ENCODE measurements at regions not wholly inside any gene's neighbourhood (a gene's known extent, or its start where the extent isn't known, plus 50 kb on each side); places are given as distances from the start of the nearest gene placed in this dataset.

DNA sequence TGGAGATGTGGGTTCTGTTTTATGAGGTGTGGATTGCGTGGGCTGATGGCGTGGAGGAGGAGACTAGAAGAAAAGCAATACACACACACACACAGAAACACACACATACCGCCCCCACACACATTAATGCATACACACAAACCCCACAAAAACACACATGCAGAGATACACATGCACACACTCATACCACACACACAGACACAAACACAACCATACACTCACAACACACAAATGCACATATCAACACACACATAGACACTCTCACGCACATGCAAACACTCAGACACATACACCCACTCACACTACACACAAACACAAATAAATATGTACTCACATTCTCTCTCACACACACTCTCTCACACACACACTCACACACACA, 75.7 kb upstream of the UBL3 start:
- no peak for DNase-seq

DNA sequence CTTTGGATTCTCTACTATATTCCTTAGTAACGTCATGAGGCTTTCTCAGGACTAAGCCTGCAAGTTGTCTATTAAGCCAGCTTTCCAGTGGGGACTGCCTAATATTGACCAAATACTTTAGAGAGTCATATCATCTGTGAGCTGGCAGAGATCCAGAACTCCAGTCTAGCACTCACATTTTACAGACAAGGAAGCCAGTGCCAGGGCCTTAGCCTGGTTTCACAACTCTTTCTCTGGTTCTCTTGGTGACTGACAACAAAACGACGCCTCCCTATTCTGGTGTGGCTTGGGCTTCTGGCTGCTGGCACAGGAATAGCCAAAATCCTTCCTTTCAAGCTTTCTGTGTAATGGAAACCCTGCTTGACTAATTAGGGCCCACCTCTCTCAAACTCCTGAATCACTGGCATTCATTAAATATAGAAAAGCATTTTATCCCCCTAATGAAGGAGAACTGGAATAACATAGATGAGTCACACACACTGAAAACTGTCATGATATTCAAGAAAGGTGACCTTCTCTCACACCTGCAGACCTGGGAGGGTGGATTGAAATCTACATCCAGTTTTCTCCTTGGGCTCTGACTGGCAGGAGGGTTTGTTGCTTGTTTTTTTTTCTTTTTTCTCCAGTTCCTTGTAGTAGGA, 75.2 kb upstream of the UBL3 start:
- no peak for DNase-seq

- DNase-seq: no peak
These were observed 74.3 kb upstream of the UBL3 start for GRCh38 chr13:29924482-29925350.

GRCh38 chr13:29923554-29924481, 73.4 kb upstream of the UBL3 start:
- peak; percentile 70 for DNase-seq

GRCh38 chr13:29922896-29923295, 72.5 kb upstream of the UBL3 start:
- DNase-seq: no peak

DNA sequence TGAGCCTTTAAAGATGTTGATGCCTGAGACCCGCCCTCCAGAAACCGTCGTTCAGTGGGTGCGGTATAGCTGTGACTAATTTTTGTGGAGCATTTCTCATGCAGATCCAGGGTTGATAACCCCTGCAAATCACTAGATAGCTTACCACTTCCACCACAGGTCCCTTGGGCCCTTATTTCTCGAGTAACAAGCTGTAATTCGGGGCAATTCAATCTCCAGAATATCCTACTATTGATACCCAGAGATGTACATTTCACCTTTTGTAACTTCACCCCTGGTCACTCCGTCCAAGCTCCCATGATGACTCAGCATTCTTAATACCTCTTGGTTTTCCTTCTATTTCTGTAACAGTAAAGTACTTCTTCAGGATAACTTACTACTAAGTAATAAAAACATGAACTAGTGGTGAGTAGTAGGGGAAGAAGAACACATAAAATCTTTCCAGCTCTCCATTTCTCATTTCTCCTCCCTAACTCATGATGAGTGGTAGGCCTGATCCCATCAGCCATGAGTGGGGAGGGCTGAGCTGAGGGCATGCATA, 71.9 kb upstream of the UBL3 start:
- DNase-seq: no peak

DNA sequence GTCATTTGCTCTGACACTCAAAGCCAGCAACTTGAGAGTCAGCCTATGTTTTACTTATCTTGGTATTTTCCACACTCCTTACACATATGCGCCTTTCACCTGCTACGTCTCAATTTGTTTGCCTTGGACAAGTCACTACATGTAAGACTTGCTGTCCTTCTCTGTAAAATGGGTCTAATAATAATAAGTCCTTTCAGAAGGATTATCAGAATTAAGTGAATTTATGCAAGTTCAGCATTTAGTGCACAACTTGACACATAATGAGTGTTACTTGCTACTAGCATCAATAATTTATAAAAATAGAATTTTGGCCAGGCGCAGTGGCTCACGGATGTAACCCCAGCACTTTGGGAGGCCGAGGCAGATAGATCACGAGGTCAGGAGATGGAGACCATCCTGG, 71.1 kb upstream of the UBL3 start:
- no peak for DNase-seq

GRCh38 chr13:29920025-29920643, 69.7 kb upstream of the UBL3 start:
- no peak for DNase-seq

GRCh38 chr13:29918845-29919244, 68.4 kb upstream of the UBL3 start:
- no peak for DNase-seq

DNA sequence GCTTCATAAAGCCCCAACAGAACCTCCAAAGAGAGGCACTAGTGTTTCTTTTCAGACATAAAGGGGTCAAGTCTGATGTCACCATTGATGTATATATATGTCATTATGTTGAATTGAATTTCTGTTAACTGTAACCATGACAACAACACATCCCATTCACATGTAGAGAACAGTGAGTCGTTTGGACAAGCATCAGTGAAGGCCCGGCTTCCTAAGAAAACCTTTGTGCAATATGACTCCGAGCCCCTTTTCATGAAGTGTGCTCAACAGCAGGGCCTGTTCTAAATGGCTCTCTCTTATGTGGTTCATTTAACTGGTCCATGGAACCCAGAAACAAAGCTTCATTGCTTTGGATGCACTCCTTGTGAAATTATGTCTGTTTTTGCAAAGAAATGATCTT, 67.2 kb upstream of the UBL3 start:
- DNase-seq: no peak

- no peak for DNase-seq
These were observed 64.2 kb upstream of the UBL3 start for GRCh38 chr13:29914581-29914980.

DNA sequence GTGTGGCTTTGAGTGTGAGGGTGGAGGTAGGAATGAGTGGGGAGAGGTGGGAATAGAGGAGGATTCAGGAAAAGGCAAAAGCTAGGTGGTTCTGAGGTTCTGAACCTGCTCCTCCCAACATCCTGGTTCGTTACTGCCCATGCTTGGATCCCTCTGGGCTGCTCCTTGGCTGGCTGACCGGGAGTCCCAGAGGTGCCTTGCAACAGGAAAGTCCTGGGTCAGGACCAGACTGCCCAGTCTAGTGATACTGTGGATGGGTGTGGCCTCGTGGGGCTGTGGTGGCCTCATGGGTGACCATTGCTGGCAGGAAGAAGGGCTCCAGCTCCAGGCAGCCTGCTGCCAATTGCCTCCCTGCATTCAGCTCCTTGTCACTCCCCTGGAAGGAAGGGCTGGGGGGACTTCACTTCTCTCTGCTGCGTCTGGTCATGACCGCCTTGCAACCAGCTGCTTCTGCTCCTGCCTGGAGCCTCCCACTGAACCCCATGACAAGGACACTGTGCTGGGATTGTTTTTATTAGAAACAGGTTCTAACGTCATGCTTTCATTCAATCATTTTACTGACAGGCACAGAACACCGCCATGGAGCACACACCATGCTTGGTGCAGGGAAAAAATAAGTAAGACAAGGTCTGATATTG, 61.5 kb upstream of the UBL3 start:
- no peak for DNase-seq

DNA sequence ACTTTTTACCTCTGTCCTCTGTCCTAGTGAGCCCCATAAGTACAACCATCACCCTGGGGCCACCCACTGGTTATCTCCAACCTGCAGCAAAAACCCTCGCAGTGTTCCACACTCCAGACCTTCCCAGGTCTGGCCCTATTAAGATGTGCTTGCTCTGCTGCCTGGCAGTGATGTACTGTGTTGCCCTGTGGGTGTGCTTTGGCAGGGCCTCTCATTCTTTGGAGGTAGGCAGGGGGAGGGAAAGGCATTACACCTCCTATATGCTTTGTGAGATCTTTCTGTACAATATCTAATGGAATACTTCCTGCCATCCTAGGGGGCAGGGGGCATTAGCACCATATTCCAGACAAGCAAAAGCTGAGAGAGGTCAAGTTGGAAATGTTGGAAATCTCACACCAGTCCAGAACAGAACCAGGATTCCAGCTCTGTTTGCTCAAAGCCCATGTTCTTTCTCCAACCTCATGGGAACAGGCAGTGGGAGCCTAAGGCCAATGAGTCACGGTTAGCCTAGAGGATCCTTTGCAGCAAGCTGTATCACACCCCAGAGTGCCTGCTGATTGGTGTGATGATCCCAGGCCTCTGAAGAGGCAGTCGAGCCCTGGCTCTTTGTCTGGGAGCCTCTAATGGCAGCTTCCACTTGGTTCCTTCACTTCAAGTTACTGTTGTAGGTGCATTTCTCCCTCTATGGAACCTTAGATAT, 59.7 kb upstream of the UBL3 start:
- DNase-seq: no peak

- DNase-seq: no peak
These were observed 58.8 kb upstream of the UBL3 start for GRCh38 chr13:29909081-29909730.

- peak; percentile 41 for DNase-seq
These were observed 58.1 kb upstream of the UBL3 start for GRCh38 chr13:29908416-29909080.

DNA sequence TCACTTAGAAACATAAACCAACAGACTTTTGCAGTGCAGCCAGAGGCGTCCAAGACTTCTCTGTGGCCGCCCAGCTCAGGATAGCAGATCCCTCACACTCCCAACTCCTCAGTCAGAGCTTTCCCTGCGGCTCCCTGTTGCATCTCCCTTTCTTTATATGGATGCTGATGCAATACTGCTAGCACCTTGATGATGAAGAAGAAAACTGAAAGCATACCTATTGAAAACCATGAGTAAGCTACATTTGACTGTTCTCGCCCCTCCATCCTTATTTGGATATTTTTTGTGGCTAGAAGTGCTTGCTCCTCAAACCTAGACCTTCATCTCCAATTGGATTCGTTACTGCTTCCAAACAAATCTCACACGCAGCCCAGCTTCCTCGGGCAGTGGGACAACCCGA, 57.3 kb upstream of the UBL3 start:
- DNase-seq: no peak

DNA sequence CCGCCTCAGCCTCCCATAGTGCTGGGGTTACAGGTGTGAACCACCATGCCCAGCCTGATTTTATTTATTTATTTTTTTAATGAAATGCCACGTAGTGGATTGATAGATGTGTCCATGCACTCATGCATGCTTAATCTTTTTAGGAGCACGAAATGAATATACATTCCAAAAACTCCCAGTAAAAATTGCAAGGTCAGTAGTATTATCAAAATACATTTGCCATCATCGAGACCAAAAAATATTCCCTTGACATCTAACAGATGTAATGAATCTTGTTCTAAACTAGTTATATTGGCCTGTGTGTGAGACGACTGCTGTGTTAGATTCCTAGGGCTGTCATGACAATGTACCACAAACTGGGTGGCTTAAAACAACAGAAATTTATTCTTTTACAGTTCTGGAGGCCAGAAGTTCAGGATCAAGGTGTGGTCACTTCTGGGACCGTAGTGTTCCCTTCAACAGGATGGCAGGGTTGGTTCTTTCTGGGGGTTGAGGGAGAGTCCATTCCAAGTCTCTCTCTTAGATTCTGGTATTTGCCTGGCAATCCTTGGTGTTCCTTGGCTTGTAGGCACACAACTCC, 56.1 kb upstream of the UBL3 start:
- DNase-seq: no peak

DNA sequence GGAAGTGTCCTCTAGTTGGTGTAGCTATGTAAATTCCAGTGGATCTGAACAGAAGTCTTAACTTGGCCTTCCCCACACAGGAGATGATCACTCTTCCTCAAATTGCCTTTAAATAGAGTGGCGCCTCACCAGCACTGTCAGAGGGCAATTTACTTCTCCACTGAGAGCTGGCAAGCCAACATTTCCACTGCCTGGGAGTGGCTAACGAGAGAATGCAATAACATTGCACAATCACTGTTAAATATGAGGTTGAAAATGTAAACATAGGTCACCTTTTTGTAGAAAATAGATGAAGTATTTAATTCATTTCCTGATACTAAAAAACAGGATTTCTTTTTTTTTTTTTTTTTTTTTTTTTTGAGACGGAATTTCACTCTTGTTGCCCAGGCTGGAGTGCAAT, 55.4 kb upstream of the UBL3 start:
- no peak for DNase-seq

- DNase-seq: peak; percentile 43
These were observed 53.6 kb upstream of the UBL3 start for GRCh38 chr13:29903996-29904395.
